Stimulated activated CD4-positive, alpha-beta T cell treated with anti-CD3 and anti-CD28 coated beads, Interleukin-12 subunit alpha, Interleukin-12 subunit beta, amount 100 ng/mL, for 48 hours (primary cell): ENCODE measurements at regions not wholly inside any gene's neighbourhood (a gene's known extent, or its start where the extent isn't known, plus 50 kb on each side); places are given as distances from the start of the nearest gene placed in this dataset.

ENCODE experiments used
- DNase-seq, 3 donors: peaks; one replicate each; pipeline ENCODE4 v3.0.0-alpha.2; 2020; ENCODE audit warnings: low read depth in 2 of 3, low spot score in 1 of 3

- DNase-seq = no peak
Measured at GRCh38 chr2:200137271-200137670, 169.2 kb upstream of the SPATS2L start.

DNA sequence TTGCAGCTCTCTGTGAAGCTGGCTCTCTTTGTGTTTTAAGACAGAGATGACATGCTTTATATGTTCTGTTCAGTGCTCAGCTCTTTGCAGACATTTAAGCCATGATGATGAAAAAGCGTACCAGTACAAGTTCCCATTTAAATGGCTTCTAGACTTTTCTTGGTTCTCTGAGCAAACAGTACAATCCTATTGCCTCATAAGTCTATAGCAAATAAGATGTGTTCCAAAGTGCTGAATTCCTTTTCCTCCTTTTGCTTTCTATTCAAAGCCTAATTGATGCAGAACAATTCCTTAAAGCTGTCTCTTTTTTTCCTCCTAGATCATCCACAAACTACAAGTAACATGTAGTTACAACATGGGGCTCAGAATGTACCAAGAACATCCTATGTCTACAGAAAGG, 168.8 kb upstream of the SPATS2L start:
- DNase-seq = no peak

DNA sequence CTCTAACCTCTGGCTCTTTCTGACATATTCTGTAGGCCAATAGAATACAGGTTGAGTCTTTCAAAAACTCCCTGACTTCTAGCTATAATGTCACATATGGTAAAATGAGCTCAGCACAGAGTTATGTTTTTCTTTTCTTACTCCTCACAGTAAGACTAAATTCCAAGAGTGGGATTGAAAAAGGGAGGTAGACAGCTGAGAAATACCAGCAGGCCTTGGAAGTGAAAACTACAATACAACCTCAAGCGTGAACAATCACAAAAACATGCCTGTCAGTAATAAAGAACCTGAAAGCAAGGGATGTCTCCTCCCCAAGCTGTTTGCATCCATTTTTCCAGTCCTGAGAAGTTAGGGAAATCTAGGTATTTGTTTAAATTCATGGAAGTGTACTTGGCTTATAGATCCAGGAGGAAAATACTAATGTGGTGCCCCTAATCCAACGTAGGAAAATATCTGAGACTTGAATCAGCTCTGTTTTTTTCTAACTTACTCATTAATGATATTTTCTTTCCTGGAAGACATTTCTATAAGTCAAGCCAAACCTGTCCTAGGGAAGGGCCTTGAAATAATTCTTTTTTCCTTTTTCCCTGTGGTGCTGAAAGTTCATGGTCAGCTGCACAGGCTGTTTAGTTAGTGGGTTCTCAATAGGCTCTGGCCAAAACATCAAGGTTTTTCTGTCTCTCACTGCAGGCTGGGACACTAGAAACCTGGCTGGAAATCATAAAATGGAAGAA, 167.9 kb upstream of the SPATS2L start:
- DNase-seq = no peak

DNA sequence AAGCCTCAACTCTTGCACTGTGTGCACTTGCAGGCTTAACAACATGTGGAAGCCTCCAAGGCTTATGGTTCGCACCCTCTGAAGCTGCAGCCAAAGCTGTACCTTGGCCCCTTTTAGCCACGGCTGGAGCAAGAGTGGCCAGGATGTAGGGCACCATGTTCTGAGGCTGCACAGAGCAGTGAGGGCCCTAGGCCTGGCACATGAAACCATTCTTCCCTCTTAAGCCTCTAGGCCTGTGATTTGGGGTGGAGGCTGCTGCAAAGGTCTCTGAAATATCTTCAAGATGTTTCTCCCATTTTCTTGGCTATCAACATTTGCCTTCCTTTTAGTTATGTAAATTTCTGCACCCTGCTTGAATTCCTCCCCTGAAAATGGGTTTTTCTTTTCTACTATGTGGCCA, 161.9 kb upstream of the SPATS2L start:
- DNase-seq = no peak

DNA sequence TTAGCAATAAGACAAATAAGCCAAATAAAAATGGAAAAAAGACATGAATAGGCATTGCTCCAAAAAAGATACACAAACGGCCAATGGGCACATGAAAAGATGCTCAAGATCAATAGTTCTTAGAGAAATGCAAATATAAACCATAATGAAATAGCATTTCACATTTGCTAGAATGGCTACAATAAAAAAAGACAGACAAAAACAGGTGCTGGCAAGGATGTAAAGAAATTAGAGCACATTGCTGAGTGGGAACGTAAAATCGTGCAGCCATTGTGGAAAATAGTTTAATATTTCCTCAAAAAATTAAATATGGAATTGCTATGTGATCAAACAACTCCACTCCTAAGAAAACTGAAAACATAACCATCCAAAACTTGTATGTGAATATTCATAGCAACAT, 160.0 kb upstream of the SPATS2L start:
- no peak for DNase-seq

GRCh38 chr2:200147371-200147770, 159.1 kb upstream of the SPATS2L start:
- DNase-seq = no peak

GRCh38 chr2:200148366-200148765, 158.1 kb upstream of the SPATS2L start:
- no peak for DNase-seq

GRCh38 chr2:200150411-200151086, 155.9 kb upstream of the SPATS2L start:
- no peak for DNase-seq

DNA sequence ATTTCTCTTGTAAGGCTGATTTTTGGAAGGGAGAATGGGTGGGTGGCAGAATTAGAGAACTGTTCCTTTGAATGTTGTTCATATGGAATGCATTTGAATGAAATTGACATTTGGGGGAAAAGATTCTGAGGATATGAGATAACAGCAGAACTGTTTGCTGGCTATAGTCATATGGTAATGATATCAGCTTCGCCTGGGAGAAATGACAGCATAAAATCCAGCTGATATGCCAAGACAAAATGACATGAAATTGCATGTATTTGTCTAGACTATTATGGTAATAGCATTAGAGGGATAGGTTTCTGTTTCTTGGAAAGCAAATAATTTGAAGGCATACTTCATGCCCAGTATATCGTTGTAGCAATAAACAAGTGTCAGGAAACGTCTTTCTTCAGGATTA, 150.8 kb upstream of the SPATS2L start:
- no peak for DNase-seq

DNA sequence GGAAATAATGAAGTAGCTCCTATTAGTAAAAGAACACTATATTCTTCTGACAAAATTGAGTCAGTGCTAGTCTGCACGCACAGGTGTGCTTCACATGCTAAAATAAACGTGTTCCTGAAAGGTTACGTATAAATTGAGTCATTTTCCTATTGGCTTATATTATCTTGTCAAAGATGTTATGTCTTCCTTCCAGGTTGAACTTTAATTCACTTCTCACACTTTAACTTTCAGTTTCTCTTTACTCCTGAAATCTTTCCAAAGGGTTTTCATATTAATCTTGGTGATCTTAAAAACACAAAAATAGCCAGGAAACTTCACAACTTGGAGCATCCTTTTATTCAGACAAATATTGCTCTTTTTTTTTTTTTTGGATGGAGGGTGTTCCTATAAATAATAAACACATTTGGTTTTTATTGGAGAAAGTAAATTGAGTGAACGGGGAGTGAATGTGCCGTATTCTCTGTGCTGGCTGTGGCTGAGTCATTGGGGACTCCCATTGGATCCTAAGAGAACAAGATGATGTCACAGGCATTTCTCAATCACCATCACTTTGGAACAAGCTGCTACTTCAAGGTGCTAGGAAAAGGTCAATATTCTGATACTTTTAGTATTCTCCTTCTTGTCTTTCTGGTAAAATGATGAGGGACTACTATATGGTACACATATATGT, 150.2 kb upstream of the SPATS2L start:
- DNase-seq = no peak

DNA sequence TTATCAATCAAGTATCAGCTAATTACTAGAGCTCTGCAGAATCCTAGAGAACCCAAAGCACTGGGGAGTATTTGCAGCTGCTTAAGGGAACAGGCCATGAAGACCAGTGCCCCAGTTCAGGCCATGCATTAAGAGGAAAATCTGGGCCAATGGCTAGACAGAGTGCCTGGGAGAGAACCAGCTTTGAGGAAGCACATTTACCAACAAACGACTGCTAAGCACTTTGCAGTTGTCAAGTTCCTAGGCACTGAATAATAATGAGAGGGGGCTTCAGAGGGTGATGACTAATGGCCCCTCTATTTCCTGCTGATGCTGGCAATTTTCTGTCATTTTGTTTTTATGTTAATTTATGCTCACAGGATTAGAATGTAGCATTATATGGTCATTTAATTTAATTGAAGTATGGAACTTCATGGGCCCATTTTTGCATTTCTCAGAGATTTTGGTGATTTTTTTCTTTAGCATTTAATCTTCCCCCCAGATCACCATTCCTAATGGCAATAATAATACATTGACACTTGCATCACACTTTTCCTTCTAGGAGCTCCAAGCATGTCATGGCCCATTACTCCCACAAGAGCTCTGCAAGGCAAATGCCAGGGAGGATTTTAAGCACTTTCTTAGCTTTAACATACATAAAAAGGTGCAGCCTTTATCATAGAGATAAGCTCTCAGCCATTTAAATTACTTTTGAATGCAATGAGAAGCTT, 147.7 kb upstream of the SPATS2L start:
- no peak for DNase-seq

DNA sequence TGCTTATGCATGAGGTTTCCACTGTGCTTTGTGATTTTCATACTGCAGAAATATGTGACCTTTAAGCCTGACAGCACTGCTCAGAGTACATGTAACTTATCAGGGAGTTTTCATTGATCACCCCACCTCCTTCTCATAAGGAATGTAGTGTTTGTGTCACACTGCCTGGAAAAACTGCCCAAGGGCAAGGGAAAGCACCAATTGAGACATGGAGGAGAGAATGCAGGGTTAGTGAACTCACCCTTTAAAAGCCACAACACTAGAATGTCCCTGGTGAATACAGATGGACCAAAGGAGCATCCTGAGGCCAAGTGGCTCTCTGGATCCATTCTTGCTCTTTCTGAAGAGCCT, 147.2 kb upstream of the SPATS2L start:
- no peak for DNase-seq

DNA sequence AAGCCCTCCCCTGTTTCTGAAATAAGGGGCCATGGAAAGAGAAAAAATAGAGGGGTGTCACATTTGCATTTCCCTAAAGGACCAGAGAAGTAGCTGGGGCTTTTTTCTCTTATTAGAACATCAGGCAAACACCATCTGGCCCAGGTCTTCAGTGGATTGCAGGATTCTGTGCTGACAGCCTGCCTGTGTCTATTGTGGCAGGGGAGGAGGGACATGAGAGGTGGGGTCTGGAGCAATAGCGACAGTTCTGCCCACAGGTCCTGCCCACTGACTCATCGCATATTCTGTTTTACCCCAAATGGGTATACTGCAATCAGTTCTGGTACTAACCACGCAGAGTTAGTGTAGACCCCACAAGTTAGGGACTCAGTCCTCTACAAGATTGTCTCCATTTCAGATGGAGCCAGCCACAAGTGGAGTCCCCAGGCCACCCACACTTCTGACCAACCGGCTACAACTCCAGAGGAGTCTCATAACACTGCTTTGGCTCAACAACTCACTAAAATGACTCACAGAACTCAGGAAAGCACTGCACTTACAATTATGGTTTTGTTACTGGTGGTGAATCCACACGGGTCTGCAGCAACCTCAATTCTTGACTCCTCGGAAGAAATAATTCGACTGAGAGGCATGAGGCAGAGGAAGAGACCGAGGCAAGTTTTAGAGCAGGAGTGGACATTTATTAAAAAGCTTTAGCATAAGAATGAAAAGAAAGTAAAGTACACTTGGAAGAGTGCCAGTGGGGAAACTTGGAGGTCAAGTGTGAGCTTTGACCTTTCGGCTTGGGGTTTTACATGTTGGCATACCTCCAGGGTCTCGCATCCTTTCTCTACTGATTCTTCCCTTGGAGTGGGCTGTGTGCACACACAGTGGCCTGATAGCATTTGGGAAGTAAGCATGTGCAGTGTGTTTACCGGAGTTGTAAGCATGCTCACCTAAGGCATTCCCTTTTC, 146.4 kb upstream of the SPATS2L start:
- DNase-seq = no peak

- no peak for DNase-seq
Measured at GRCh38 chr2:200161458-200161857, 145.0 kb upstream of the SPATS2L start.

DNA sequence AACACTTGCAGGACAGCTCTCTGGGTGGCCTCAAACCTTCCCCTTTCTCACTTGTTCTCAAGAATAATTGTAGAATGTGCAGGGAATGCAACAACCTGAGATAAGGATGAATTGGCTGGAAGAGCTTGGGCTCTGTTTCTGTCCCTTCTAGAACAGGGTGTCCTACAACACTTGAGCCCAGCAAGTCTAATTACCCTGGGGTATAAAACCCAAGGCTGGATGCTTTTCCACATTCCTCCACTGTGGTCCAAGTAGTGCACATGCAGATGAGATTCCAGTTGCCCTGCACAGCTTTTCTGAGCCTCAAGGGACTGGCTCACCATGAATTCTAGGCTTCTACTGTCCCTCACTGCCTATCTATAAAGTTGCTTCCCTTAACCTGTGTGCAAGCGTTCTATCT, 140.8 kb upstream of the SPATS2L start:
- no peak for DNase-seq

- DNase-seq = no peak
Measured at GRCh38 chr2:200168641-200169555, 137.6 kb upstream of the SPATS2L start.

- no peak for DNase-seq
Measured at GRCh38 chr2:200170221-200170620, 136.3 kb upstream of the SPATS2L start.

DNA sequence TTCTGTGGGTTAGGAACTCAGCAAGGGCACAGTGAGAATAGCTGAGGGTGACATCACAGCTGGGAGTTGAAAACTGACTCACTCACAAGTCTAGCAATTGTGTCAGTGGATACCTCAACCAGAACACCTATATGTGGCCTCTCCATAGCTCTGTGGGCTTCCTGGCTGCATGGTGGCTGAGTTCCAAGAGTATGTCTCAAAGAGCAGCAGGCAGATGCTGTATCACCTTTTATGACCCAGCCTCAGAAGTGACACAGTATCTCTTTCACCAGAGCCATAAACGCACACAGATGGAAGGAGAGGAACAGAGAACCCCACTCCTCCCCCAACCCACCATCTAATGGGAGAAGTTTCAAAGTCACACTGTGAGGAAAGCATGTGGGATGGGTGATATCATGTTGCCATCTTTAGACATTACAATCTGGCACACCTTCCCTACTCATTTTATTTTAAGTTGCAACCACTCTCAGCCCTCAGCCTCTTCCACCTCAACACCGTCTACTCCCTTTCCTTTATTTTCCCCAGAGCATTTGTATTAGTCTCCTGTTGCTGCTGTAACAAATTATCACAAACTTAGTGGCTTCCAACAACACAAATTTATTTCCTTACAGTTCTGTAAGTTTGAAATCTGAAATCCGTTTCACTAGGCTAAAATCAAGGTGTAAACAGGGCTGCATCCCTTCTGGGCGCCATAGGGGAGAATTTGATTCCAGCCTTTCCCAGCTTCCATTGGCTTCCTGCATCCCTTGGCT, 134.6 kb upstream of the SPATS2L start:
- DNase-seq = no peak

DNA sequence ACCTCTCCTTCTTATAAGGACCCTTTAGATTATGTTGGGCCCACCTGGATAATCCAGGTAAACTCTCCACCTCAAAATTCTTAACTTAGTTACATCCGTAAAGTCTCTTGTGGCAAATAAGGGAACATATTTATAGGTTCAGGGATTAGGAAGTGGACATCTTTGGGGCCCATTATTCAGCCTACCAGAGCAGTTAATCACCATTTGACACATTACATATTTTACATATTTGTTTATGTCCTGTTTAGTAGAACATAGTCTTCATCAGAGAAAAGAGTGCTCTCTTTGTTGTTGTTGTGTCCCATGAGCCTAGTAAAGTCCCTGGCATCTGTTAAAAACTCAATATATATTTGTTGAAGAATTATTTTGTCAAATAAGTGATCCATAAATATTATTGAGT, 134.0 kb upstream of the SPATS2L start:
- DNase-seq = no peak
